Type B pancreatic cell (in vitro differentiated cells): ENCODE measurements at regions not wholly inside any gene's neighbourhood (a gene's known extent, or its start where the extent isn't known, plus 50 kb on each side); places are given as distances from the start of the nearest gene placed in this dataset.
"Not testable (repeated sequence)": the region's sequence is repeated elsewhere in the genome, so short reads cannot be mapped to it uniquely, and the experiment has no call there.

Experiments used
- DNase-seq: peaks from one replicate; pipeline ENCODE4 v3.0.0; 2021; ENCODE audit warnings: mixed read lengths; ENCODE audit not compliant: unreplicated experiment; ENCODE audit errors: extremely low spot score
- H3K27ac Mint-ChIP-seq: 2 replicates; pipeline ENCODE4 v1.8.0; 2021; ENCODE audit warnings: mild to moderate bottlenecking, mixed read lengths
- H3K27me3 Mint-ChIP-seq: 2 replicates; pipeline ENCODE4 v1.8.0; 2021; ENCODE audit warnings: mixed read lengths
- H3K36me3 Mint-ChIP-seq: 2 replicates; pipeline ENCODE4 v1.8.0; 2021; ENCODE audit warnings: mixed read lengths
- H3K4me1 Mint-ChIP-seq: one replicate; pipeline ENCODE4 v1.8.0; 2021; ENCODE audit warnings: mixed read lengths; ENCODE audit not compliant: unreplicated experiment
- H3K4me3 Mint-ChIP-seq: 2 replicates; pipeline ENCODE4 v1.8.0; 2021; ENCODE audit warnings: mild to moderate bottlenecking, mixed read lengths
- H3K9me3 Mint-ChIP-seq: 2 replicates; pipeline ENCODE4 v1.8.0; 2021; ENCODE audit warnings: mixed read lengths
- TF ChIP-seq, protein P1 (sequence below): fragments of 200-600 bp; sonication (generic); conservative IDR thresholded peaks from 2 replicates; pipeline ENCODE4 v1.5.0; 2021; ENCODE audit warnings: antibody characterized with exemption, mild to moderate bottlenecking

DNA sequence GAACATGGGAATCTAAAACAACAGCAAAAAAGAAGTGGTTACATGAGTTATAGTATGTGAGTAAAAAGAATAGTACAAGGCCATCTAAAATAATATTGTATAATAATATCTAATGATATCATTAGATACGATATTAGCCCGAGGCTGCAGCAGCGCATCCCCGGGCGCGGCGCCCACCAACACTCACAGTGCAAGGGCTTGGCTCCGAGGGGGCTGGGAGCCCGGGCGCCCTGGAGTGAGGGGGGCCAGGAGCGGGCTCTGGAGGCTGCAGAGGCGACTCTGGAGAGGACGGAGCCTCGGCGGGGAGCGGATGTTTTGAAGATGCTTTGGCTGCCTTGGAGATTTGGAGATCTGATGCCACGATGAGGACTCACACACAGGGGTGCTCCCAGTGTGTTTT, 68.1 kb upstream of the TMEM252 start:
- no peak for DNase-seq
- no peaks in the 10 kb centered on the region for H3K36me3 Mint-ChIP-seq
- no peak overlapping the region for H3K4me3 Mint-ChIP-seq
- H3K9me3 Mint-ChIP-seq, result peaks cover 6% of the 10 kb centered on the region
- H3K4me1 Mint-ChIP-seq, result no peaks in the 10 kb centered on the region
- no peak overlapping the region for H3K27ac Mint-ChIP-seq
- TF ChIP-seq, protein P1, sequence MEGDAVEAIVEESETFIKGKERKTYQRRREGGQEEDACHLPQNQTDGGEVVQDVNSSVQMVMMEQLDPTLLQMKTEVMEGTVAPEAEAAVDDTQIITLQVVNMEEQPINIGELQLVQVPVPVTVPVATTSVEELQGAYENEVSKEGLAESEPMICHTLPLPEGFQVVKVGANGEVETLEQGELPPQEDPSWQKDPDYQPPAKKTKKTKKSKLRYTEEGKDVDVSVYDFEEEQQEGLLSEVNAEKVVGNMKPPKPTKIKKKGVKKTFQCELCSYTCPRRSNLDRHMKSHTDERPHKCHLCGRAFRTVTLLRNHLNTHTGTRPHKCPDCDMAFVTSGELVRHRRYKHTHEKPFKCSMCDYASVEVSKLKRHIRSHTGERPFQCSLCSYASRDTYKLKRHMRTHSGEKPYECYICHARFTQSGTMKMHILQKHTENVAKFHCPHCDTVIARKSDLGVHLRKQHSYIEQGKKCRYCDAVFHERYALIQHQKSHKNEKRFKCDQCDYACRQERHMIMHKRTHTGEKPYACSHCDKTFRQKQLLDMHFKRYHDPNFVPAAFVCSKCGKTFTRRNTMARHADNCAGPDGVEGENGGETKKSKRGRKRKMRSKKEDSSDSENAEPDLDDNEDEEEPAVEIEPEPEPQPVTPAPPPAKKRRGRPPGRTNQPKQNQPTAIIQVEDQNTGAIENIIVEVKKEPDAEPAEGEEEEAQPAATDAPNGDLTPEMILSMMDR, result no peak
- H3K27me3 Mint-ChIP-seq, result peaks cover 8% of the 10 kb centered on the region

DNA sequence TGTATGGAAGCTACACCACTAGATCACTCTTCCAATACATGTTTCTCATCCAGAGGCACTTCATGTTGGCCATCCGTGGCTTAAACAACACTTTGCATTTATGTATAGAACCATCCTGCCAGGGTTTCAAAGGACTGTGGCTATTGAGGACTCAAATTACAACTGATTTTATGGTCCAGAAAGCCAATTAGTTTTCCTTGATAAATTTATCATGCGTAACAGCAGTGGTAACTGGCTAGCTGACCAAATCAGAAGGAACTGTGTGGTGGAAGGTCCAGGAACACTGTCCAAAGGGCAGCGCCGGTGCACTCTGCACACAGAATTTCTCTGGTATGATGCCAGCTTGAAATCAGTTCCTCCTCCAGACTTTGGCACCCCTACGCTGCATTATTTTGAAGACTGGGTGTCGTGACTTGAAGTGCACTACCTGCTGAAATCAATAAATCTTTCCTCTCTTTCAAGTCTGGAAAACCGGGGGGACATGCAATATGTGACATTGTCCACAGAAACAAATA, 69.3 kb upstream of the TMEM252 start:
- H3K36me3 Mint-ChIP-seq, result no peaks in the 10 kb centered on the region
- no peak for DNase-seq
- TF ChIP-seq, protein P1, result no peak
- peaks cover 6% of the 10 kb centered on the region for H3K9me3 Mint-ChIP-seq
- no peak overlapping the region for H3K4me3 Mint-ChIP-seq
- peaks cover 8% of the 10 kb centered on the region for H3K27me3 Mint-ChIP-seq
- H3K4me1 Mint-ChIP-seq, result no peaks in the 10 kb centered on the region
- no peak overlapping the region for H3K27ac Mint-ChIP-seq

DNA sequence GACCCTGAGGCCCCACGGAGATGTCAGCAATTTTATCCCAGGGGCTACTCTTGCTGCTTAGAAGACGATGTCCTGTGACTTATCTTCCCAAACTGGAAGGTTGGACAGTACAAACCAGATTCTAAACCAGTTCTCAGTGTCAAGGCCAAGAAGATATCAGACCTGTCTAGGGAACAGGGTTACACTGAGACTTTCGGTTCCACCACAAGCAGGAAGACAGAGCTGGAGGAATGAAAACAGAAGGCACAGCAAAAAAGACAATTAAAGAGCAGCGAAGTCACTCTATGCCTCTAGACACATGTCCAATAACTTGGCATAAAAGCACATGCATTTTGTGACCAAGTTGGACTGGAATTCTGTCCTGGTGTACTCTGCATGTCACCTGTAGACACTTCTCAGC, 73.4 kb upstream of the TMEM252 start:
- peaks cover 6% of the 10 kb centered on the region for H3K9me3 Mint-ChIP-seq
- no peak overlapping the region for H3K4me3 Mint-ChIP-seq
- peaks cover 5% of the 10 kb centered on the region for H3K27me3 Mint-ChIP-seq
- no peaks in the 10 kb centered on the region for H3K36me3 Mint-ChIP-seq
- H3K4me1 Mint-ChIP-seq, result no peaks in the 10 kb centered on the region
- DNase-seq, result no peak
- no peak overlapping the region for H3K27ac Mint-ChIP-seq
- TF ChIP-seq, protein P1, result no peak

DNA sequence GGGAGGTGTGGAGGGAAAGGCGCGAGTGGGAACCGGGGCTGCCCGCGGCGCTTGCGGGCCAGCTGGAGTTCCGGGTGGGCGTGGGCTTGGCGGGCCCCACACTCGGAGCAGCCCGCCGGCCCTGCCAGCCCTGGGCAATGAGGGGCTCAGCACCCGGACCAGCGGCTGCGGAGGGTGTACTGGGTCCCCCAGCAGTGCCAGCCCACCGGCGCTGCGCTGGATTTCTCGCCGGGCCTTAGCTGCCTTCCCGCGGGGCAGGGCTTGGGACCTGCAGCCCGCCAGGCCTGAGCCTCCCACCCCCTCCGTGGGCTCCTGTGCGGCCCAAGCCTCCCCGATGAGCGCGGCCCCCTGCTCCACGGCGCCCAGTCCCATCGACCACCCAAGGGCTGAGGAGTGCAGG, 76.3 kb upstream of the TMEM252 start:
- H3K9me3 Mint-ChIP-seq, H3K27ac Mint-ChIP-seq, H3K36me3 Mint-ChIP-seq, H3K4me3 Mint-ChIP-seq, H3K27me3 Mint-ChIP-seq, DNase-seq, H3K4me1 Mint-ChIP-seq: not testable (repeated sequence)

DNA sequence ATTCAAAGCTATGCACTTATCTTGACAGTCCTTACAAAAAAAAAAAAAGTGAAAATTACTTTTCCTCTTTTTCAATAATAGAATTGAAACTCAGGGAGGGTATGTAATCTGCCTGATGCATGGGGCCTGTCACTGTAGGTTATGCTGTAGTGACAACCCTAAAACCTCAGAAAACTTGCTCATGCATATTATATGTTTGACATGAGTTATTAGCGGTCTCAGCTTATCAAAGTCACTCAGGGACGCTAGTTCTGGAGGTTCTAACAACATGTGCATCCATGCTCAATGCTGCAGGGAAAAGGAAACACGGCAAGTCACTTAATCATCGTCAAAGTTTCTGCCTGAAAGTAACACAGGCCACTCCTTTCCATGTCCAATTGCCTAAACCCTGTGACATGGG, 78.4 kb upstream of the TMEM252 start:
- no peak for DNase-seq
- H3K4me1 Mint-ChIP-seq, result no peaks in the 10 kb centered on the region
- H3K27me3 Mint-ChIP-seq, result no peaks in the 10 kb centered on the region
- TF ChIP-seq, protein P1, result no peak
- H3K27ac Mint-ChIP-seq, result no peak overlapping the region
- H3K9me3 Mint-ChIP-seq, result no peaks in the 10 kb centered on the region
- no peaks in the 10 kb centered on the region for H3K36me3 Mint-ChIP-seq
- no peak overlapping the region for H3K4me3 Mint-ChIP-seq

DNA sequence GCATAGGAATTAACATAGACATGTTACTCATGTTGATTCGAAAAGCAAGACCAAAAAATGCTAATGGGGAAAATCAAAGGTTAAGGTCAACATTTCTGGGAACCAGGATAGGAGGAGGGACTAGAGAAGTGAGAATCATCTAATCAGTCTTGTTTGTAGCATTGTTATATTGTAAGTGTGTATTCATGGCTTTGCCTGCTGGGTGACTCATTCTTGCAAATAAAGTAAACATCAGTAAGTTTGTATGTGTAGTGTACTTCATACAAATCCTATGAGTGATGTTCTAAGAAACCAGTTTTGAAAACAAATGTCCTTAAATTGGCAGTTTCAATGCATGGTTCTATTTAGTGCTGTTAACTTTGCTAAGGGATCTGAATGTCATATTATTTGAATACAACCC, 79.0 kb upstream of the TMEM252 start:
- TF ChIP-seq, protein P1, result no peak
- H3K27me3 Mint-ChIP-seq, result no peaks in the 10 kb centered on the region

More for the DNA sequence above, 79.0 kb upstream of the TMEM252 start:
- Mint-ChIP-seq H3K27ac (no peak overlapping the region), H3K4me3 (no peak overlapping the region), H3K9me3 (no peaks in the 10 kb centered on the region), H3K4me1 (no peaks in the 10 kb centered on the region), H3K36me3 (no peaks in the 10 kb centered on the region)
- no peak for DNase-seq
